Esophagus squamous epithelium (tissue), 4 donors: ENCODE measurements at regions not wholly inside any gene's neighbourhood (a gene's known extent, or its start where the extent isn't known, plus 50 kb on each side); places are given as distances from the start of the nearest gene placed in this dataset.

Source experiments
- POLR2A ChIP-seq, 4 donors: fragments of 450-650 bp; IDR thresholded peaks; one replicate each; pipeline ENCODE4 v1.6.1; 2017; ENCODE audit warnings: antibody characterized with exemption in 4 of 4, mild to moderate bottlenecking in 4 of 4, moderate library complexity in 3 of 4
- TF ChIP-seq, protein P1 (sequence below), 6 experiments: fragments of 450-650 bp in 4 of 6; fragments of 200-600 bp in 2 of 6; sonication (generic) in 2 of 6; IDR thresholded peaks; one replicate each; pipeline ENCODE4 v1.5.1; 2016 to 2019; ENCODE audit warnings: antibody characterized with exemption in 6 of 6, mild to moderate bottlenecking in 4 of 6, moderate library complexity in 4 of 6

GRCh38 chr9:85416715-85417114 lies 325.0 kb downstream of the AGTPBP1 start:
- TF ChIP-seq, protein P1, sequence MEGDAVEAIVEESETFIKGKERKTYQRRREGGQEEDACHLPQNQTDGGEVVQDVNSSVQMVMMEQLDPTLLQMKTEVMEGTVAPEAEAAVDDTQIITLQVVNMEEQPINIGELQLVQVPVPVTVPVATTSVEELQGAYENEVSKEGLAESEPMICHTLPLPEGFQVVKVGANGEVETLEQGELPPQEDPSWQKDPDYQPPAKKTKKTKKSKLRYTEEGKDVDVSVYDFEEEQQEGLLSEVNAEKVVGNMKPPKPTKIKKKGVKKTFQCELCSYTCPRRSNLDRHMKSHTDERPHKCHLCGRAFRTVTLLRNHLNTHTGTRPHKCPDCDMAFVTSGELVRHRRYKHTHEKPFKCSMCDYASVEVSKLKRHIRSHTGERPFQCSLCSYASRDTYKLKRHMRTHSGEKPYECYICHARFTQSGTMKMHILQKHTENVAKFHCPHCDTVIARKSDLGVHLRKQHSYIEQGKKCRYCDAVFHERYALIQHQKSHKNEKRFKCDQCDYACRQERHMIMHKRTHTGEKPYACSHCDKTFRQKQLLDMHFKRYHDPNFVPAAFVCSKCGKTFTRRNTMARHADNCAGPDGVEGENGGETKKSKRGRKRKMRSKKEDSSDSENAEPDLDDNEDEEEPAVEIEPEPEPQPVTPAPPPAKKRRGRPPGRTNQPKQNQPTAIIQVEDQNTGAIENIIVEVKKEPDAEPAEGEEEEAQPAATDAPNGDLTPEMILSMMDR (IDR thresholded peaks at IDR 0.05) = no peak
- TF ChIP-seq POLR2A (IDR thresholded peaks at IDR 0.05) = no peak
